Endometrium (tissue), 2 donors: ENCODE measurements at regions not wholly inside any gene's neighbourhood (a gene's known extent, or its start where the extent isn't known, plus 50 kb on each side); places are given as distances from the start of the nearest gene placed in this dataset.
"Not testable (repeated sequence)": the region's sequence is repeated elsewhere in the genome, so short reads cannot be mapped to it uniquely, and the experiment has no call there.

Experiments used
- FAIRE-seq: peaks from 2 replicates; lab custom pipeline; 2012; peaks lifted over from hg19 to GRCh38; lab: Jason Lieb, UNC
- donor health status: control.
- donor health status: control.

- FAIRE-seq = no peak
Observed at GRCh38 chr6:28768187-28768913, 155.4 kb downstream of the TRIM27 start.

DNA sequence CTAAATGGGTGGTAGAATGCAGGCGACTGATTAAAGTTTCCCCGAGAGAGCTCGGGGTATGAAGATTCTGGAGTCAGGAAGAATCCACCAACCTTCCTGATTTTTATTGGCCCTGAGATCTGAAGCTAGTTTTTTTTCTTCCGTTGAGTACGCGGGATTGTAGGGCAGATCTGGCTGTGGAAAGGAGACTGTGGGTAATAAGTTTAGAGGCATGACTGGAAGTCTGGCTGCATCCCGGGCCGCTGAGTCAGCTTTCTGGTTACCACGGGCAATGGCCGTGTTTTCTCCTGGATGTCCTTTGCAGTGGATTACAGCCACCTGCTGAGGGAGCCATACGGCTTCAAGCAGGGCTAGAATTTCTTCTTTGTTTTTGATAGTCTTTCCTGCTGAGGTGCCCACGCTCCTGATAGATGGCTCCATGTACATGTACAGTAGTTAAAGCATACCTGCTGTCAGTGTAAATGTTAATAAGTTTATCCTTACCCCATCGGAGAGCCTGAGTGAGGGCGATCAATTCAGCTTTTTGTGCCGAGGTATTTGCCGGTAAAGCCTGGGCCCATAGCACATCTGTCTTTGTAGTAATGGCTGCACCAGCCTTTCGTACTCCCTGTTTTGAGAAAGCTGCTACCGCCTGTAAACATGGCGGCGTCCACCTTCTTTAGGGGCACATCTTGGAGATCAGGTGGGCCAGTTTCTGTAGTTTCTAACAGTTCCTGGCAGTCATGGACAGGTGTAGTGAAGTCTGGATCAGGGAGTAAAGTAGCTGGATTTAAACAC is 154.0 kb downstream of the TRIM27 start:
- FAIRE-seq = no peak

DNA sequence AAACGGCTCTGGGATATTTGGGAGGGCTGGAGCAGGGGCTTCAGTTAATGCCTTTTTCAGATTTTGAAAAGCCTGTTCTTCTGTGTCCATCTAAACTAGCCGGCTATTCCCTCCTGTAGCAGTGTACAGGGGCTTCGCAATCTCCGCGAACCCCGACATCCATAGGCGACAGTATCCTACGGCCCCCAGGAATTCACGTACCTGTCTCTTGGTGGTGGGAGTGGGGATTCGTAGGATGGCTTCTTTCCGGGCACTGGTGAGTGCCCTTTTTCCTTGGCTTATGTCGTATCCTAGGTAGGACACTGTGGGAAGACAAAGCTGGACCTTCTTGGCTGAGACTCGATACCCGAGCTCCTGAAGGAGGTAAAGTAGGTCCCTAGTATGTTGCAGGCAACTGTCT is 153.1 kb downstream of the TRIM27 start:
- FAIRE-seq = no peak

DNA sequence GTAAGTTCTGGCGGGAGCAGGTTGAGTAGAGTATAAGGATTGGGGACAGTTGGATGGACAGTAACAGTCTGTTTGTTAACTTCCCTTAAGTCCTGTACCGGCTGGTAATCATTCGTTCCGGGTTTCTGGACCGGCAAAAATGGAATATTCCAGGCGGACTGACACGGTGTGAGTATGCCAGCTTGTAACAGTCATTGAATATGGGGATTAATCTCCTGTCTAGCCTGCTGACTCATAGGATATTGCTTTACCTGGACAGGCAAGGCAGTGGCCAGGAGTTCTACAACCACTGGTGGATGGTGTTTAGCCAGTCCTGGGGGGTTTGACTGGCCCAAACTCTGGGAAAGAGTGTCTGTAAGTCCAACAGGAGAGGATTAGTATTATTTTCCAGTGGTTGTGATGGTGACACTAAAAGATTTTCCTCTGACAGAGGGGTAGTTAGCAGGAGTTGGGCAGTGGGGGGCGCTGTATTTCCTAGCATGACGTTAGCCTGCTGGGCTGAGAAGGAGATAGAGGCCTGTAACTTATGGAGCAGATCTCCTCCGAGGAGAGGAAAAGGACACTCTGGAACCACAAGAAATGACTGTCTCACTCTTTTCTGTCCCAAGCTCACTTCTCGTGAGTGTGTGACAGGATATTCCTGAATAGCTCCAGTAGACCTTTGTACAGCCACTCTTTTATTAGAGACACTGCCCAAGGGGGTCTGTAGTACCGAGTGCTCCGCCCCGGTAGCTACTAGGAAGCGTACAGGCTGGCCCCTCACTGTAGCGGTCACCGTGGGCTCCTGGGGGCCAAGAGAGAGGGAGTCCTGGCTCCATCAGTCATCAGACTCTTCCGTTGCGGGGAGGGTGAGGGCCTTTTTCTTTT is 152.2 kb downstream of the TRIM27 start:
- no peak for FAIRE-seq

GRCh38 chr6:28772480-28773381 is 151.1 kb downstream of the TRIM27 start:
- no peak for FAIRE-seq

DNA sequence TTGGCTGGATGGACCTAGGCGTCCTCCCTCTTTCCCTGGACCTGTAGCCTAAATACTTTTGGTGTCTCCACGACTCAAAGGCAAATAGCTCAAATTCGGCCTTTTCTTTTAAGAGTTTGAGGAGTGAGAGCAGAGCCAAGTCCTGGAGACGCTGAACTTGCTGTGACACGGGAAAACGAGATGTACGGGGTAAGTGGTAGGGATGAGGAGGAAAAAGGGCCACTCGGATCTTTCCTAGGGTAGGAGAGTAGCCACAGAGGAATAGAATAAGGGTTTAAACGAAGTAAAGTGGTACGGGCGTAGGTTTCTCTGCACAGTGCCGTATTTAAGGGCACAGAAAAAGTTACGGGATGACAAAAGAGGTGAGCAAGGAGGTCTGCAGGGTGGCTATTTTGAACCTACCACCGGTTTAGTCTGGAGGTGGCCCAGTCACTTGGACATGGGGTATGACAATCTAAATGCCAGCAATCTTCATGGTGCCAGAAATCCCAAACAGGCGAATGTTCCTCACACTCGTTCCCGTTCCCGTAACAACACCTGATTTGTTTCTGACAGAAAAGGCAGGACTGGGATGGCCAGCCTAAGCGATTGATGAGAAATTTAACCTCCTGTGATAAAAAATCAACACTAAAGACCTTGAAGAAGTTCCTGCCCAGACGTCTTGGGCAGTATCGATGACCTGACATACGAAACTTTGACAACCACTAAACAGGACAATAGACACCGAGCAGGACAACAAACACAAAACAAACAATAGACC is 149.3 kb downstream of the TRIM27 start:
- no peak for FAIRE-seq

DNA sequence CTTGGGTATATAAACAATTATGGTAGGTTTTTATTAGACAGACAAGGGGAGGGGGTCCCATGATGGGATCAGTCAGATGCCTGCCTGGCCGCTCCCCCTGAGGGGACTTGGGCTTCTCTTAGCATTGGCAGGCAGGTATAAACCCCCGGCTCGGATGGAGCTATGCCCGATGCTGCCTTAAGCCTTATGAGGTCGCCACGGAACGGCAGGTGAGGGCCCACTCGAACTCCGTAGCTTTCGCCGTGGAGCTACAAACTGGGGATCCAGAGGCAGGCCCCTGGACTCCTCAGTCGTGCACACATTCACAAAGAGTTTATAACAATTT is 148.8 kb downstream of the TRIM27 start:
- FAIRE-seq = no peak

- no peak for FAIRE-seq
Observed at GRCh38 chr6:28775405-28776129, 148.2 kb downstream of the TRIM27 start.

DNA sequence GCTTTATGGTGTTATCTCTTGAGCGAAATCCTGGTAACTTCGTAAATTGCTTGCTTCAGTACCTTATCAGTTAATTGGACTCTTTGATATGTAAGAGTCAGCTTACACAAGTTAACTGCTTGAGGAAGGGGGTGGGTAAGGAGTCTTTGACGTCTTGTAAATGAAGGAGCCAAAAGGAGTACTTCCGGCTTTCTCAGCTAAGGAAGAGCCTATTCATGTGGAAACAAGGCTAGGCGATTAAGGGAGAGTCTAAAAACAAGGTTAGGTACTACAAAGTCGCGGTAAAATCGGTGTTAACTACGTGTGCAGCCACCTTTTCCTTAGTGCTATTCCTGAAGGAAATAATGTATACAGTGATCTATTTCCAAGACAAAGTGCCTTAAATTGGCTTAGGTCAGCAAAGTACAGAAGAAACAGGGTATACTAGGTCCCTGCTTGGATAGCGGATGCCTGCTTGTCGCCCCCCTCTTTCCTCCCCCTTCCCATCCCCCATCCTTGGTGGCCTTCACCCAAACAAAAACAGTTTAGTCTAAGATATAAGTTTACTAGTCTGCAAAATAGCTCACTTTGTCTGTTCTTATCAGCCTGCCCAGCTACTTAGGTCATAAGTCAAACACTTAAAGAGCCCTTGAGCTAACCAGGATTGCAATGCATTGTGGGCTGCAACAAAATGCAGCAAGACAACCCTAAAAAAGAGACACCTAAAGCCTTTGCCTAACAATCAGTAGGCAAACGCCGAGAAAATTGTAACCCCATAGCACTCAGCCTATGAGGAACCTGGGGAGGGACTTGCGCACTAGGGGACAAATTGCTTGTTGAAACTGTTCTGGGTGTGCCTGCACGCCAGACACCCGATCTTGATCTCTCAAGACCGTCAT is 147.3 kb downstream of the TRIM27 start:
- FAIRE-seq = no peak

DNA sequence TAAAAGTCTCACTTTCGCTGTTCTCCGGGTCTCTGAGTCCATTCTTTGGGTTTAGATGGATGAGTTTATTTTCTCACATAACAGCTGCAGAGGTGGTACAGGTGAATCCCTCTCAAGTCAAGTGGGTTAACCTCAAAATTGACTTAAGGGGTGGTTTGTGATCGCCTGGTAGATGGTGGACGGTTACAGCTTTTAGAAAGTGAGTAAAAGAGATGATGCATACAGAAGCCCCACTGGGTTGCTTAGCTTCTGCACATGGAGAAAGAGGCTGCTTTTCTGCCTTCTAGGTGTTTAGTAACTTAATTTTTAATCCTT is 146.7 kb downstream of the TRIM27 start:
- FAIRE-seq = no peak

GRCh38 chr6:28782113-28782673 is 141.6 kb downstream of the TRIM27 start:
- FAIRE-seq = no peak

GRCh38 chr6:28785962-28786679 is 137.7 kb downstream of the TRIM27 start:
- no peak for FAIRE-seq

- no peak for FAIRE-seq
Observed at GRCh38 chr6:28789553-28790083, 134.2 kb downstream of the TRIM27 start.

- FAIRE-seq = no peak
Observed at GRCh38 chr6:28791002-28791383, 132.8 kb downstream of the TRIM27 start.

- no peak for FAIRE-seq
Observed at GRCh38 chr6:28794175-28795002, 129.4 kb downstream of the TRIM27 start.

DNA sequence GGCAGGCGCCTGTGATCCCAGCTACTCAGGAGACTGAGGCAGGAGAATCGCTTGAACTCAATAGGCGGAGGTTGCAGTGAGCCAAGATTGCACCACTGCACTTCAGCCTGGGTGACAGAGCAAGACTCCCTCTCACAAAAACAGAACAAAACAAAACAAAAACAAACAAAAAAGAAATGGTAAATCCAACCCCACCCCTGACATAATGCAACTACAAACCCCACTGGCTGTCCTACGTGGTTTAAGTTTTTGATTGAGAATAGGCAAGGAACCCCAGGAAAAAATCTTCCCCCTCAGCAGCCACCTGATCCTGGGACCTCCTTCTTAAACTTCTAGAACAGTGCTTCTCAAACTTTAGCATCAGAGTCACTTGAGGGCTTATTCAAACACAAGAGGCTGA is 123.1 kb downstream of the TRIM27 start:
- not testable (repeated sequence) for FAIRE-seq
